Keratinocyte (primary cell): ENCODE measurements at regions not wholly inside any gene's neighbourhood (a gene's known extent, or its start where the extent isn't known, plus 50 kb on each side); places are given as distances from the start of the nearest gene placed in this dataset.

Experiments
- DNase-seq: peaks from one replicate; pipeline ENCODE4 v3.0.0-alpha.2; 2011; ENCODE audit warnings: low read depth, missing footprints, low spot score
- FAIRE-seq: peaks from 2 replicates; lab custom pipeline; 2011; peaks lifted over from hg19 to GRCh38; lab: Jason Lieb, UNC
- H2AFZ ChIP-seq: 2 replicates; pipeline ENCODE4 v1.6.0; 2012; ENCODE audit warnings: low read length, control low read depth, inconsistent platforms; ENCODE audit not compliant: control insufficient read depth
- H3K27ac ChIP-seq: 2 replicates; pipeline ENCODE4 v1.5.1; 2011; ENCODE audit warnings: low read length; ENCODE audit not compliant: control insufficient read depth, insufficient read depth
- H3K27me3 ChIP-seq: 3 replicates; pipeline ENCODE4 v1.6.0; 2011; ENCODE audit warnings: low read length; ENCODE audit not compliant: control insufficient read depth, insufficient read depth; ENCODE audit errors: extremely low read depth
- H3K36me3 ChIP-seq, 2 experiments: 2 replicates in 1 of 2; 3 replicates in 1 of 2; pipeline ENCODE4 v1.5.1; 2011; ENCODE audit warnings: low read length in 2 of 2, mild to moderate bottlenecking in 1 of 2; ENCODE audit not compliant: control insufficient read depth in 2 of 2, insufficient read depth in 2 of 2; ENCODE audit errors: extremely low read depth in 1 of 2
- H3K4me1 ChIP-seq: 3 replicates; pipeline ENCODE4 v1.5.1; 2011; ENCODE audit warnings: low read length; ENCODE audit not compliant: control insufficient read depth, insufficient read depth; ENCODE audit errors: extremely low read depth
- H3K4me2 ChIP-seq: 3 replicates; pipeline ENCODE4 v1.6.0; 2011; ENCODE audit warnings: low read depth, low read length; ENCODE audit not compliant: control insufficient read depth, insufficient read depth; ENCODE audit errors: extremely low read depth
- H3K4me3 ChIP-seq, 3 experiments: fragments of 200-600 bp in 1 of 3; sonication (generic) in 1 of 3; 2 replicates in 2 of 3; 3 replicates in 1 of 3; pipeline ENCODE4 v1.5.1; 2011 to 2016; ENCODE audit warnings: low read length in 3 of 3, mild to moderate bottlenecking in 3 of 3, control low read depth in 2 of 3, inconsistent platforms in 1 of 3, low read depth in 1 of 3, mixed read lengths in 1 of 3, mixed run types in 1 of 3, moderate library complexity in 1 of 3; ENCODE audit not compliant: control insufficient read depth in 2 of 3, insufficient read depth in 2 of 3; ENCODE audit errors: extremely low read depth in 1 of 3
- H3K79me2 ChIP-seq: 2 replicates; pipeline ENCODE4 v1.6.0; 2012; ENCODE audit warnings: low read length; ENCODE audit not compliant: control insufficient read depth, insufficient read depth
- H3K9ac ChIP-seq: 3 replicates; pipeline ENCODE4 v1.6.0; 2011; ENCODE audit warnings: low read length; ENCODE audit not compliant: control insufficient read depth, insufficient read depth; ENCODE audit errors: extremely low read depth
- H3K9me1 ChIP-seq: 3 replicates; pipeline ENCODE4 v1.6.0; 2011; ENCODE audit warnings: low read length; ENCODE audit not compliant: control insufficient read depth, insufficient read depth; ENCODE audit errors: extremely low read depth
- H3K9me3 ChIP-seq: 2 replicates; pipeline ENCODE4 v1.5.1; 2012; ENCODE audit warnings: low read depth, low read length; ENCODE audit not compliant: control insufficient read depth
- H4K20me1 ChIP-seq: 3 replicates; pipeline ENCODE4 v1.6.0; 2011; ENCODE audit warnings: low read length; ENCODE audit not compliant: control insufficient read depth, insufficient read depth; ENCODE audit errors: extremely low read depth
- CTCF ChIP-seq, 3 experiments: IDR thresholded peaks in 1 of 3; conservative IDR thresholded peaks in 1 of 3; optimal IDR thresholded peaks in 1 of 3; 2 replicates in 2 of 3; 3 replicates in 1 of 3; pipeline versions ENCODE3 to v1.5.1; 2011; ENCODE audit warnings: low read length in 3 of 3, mild to moderate bottlenecking in 3 of 3, moderate library complexity in 2 of 3, control low read depth in 1 of 3, inconsistent platforms in 1 of 3; ENCODE audit not compliant: insufficient read depth in 2 of 3; ENCODE audit errors: extremely low read depth in 1 of 3
- EZH2 ChIP-seq: IDR thresholded peaks from one replicate; pipeline ENCODE4 v1.6.1; 2012; ENCODE audit warnings: inconsistent platforms, mild to moderate bottlenecking, low read length, moderate library complexity
- dilution Hi-C: fragments of 300-500 bp; cut with MboI; formaldehyde crosslinking; loops from one replicate; pipeline ENCODE4 v1.7.0; 2020; ENCODE audit warnings: low sequenced_read_pairs; ENCODE audit not compliant: extremely low pct_ligation_motif_present

GRCh38 chr5:174159327-174160114, 114.0 kb downstream of the NSG2 start:
- H3K36me3 ChIP-seq, result no peaks in the 10 kb centered on the region
- no peak for TF ChIP-seq EZH2
- TF ChIP-seq CTCF (optimal IDR thresholded peaks at IDR 0.05 in 1 of 3, IDR thresholded peaks at IDR 0.05 in 1 of 3, conservative IDR thresholded peaks at IDR 0.05 in 1 of 3; ENCODE audit: extremely low read depth in 1 of 3, insufficient read depth in 2 of 3, low read length in 3 of 3), result no peak
- no peak overlapping the region for H3K27ac ChIP-seq
- dilution Hi-C loops, result no loop called here
- no peaks in the 10 kb centered on the region for H3K27me3 ChIP-seq
- H3K9me3 ChIP-seq, result no peaks in the 10 kb centered on the region
- H3K79me2 ChIP-seq, result no peaks in the 10 kb centered on the region
- no peak for FAIRE-seq
- H3K9me1 ChIP-seq, result no peaks in the 10 kb centered on the region
- no peak overlapping the region for H3K4me3 ChIP-seq
- no peaks in the 10 kb centered on the region for H3K4me1 ChIP-seq
- no peak overlapping the region for H3K4me2 ChIP-seq
- H2AFZ ChIP-seq, result no peak overlapping the region
- H3K9ac ChIP-seq, result no peak overlapping the region
- no peaks in the 10 kb centered on the region for H4K20me1 ChIP-seq
- peak; percentile 9 for DNase-seq

GRCh38 chr5:174165406-174165805, 119.9 kb downstream of the NSG2 start:
- FAIRE-seq (no peak), DNase-seq (no peak)
- dilution Hi-C loops, result no loop called here
- no peak overlapping the region for H2AFZ ChIP-seq
- H3K9me3 ChIP-seq, result no peaks in the 10 kb centered on the region
- TF ChIP-seq EZH2, result no peak
- no peak for TF ChIP-seq CTCF (optimal IDR thresholded peaks at IDR 0.05 in 1 of 3, IDR thresholded peaks at IDR 0.05 in 1 of 3, conservative IDR thresholded peaks at IDR 0.05 in 1 of 3; ENCODE audit: extremely low read depth in 1 of 3, insufficient read depth in 2 of 3, low read length in 3 of 3)
- H3K4me1 ChIP-seq, result no peaks in the 10 kb centered on the region
- no peaks in the 10 kb centered on the region for H3K9me1 ChIP-seq
- no peak overlapping the region for H3K27ac ChIP-seq
- no peaks in the 10 kb centered on the region for H3K79me2 ChIP-seq
- no peak overlapping the region for H3K4me3 ChIP-seq
- no peak overlapping the region for H3K9ac ChIP-seq
- no peaks in the 10 kb centered on the region for H3K36me3 ChIP-seq
- no peaks in the 10 kb centered on the region for H4K20me1 ChIP-seq
- H3K27me3 ChIP-seq, result no peaks in the 10 kb centered on the region
- no peak overlapping the region for H3K4me2 ChIP-seq
